HG02623 (cell line): ENCODE measurements at regions not wholly inside any gene's neighbourhood (a gene's known extent, or its start where the extent isn't known, plus 50 kb on each side); places are given as distances from the start of the nearest gene placed in this dataset.
A peak's percentile ranks its signal among the peaks of the same experiment; 100 is the strongest.

Experiments used
- ATAC-seq: cut with Tn5 transposase; IDR thresholded peaks from one replicate; pipeline ENCODE4 v1.9.1; 2021; ENCODE audit warnings: moderate library complexity; ENCODE audit not compliant: unreplicated experiment

DNA sequence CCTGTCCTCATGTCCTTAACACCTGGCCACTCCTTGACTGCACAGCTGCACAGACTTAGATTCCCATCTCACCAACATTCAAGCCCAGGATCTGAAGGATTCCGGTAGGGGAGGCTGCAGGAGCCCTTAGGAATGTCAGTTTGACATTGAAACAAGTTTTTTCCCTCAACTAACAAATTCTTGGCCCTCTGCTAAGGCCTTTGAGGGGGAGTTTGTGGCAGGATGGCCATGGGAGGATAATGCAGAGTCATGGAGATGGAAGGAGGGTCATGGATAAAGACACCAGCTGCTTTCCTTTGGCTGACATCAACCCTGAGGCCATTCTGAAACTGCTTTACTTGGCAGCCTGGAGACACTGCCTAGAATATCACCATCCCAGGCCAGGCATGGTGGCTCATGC, 63.4 kb upstream of the PPP2R5A start:
- ATAC-seq: no peak

DNA sequence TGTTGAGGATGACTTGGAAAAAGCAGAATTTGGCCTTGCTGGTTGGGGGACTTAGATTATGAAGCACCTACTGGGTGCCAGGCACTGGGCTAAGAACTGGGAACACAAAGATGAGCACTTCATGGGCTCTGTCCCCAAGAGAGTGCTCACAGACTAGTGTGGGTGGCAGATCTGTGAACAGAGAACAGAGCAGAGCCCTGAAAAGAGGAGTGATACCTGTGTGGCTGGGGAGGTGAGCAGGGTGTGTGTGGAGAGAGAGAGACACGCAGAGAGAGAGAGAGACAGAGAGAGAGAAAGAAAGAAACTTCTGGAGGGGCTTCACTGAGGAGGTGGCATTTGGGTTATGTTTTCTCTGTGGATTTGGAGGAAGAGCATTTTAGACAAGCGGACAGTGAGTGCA, 61.1 kb upstream of the PPP2R5A start:
- no peak for ATAC-seq

DNA sequence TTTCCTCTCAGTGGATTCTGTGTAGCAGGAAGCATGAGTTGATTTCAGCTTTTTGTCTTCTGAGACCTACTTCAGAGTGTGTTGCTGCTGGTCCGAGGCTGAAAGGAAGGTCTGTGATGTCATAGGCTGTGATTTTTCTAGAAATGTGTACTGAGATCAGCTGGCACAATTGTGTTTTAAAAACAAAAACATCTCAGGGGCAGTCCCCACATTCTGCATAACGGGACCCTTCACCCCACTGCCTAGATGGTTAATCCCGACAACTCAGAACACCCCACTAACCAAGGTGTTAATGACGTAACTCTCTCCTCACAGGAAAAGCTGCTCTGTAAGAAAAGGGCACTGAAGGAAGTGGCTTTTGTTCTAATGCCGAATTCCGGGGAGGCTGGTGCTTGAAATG, 59.8 kb upstream of the PPP2R5A start:
- ATAC-seq: no peak

DNA sequence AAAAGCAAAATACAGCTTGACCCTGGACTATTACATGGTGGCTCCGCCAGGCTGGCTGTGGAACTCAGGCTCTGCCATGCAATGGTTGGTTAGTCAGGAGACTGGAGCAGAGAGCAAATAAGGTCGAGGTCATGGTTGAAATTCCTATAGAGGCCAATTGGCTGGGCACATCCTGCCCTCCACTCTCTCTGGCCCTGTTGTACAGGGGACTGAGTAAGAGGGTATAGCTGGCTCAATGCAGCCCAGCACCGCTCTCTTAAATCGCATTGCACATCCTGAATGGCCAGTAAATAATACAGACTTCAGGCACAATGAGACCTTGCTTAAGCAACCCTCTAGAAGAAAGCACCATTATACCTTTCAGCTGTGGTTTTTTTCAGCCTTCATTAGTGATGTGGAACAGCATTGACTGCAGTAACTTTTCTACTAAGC, 59.3 kb upstream of the PPP2R5A start:
- peak; percentile 40 for ATAC-seq

DNA sequence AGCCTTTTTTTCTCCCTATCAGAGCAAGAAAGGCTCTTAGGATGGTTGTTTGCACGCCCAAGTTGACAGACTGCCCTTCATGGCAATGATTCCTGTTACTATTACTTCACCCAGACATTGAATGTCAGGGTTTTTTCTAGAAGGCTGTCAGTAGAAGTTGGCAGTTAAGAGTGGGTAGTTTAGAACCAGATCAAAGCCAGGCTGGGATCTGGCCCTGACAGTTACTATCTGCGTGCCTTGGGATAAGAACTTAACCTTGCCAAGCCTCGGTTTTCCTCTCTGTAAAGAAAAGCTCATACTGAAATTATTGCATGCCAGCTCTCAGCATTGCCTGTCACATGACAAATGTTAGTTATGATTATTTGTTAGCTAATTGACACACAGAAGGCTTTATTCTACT, 58.7 kb upstream of the PPP2R5A start:
- ATAC-seq: no peak

DNA sequence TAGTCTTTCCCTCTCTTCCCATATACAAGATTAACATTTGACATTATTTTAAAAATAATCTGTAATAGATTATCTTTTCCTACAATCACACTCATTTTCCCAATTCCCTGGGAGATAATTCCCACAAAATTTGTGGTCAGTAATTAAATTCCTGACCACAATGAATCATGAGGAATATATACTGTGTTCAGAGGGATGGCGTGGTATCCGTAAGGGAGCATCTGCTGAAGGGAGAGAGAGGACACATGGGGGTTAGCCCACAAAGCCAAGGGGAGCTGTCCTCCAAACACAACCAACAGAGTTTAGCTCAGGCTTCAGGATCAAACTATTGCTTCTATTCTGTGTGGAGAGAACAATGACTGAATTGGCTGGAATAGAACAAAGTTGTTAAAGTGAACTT, 57.1 kb upstream of the PPP2R5A start:
- no peak for ATAC-seq

DNA sequence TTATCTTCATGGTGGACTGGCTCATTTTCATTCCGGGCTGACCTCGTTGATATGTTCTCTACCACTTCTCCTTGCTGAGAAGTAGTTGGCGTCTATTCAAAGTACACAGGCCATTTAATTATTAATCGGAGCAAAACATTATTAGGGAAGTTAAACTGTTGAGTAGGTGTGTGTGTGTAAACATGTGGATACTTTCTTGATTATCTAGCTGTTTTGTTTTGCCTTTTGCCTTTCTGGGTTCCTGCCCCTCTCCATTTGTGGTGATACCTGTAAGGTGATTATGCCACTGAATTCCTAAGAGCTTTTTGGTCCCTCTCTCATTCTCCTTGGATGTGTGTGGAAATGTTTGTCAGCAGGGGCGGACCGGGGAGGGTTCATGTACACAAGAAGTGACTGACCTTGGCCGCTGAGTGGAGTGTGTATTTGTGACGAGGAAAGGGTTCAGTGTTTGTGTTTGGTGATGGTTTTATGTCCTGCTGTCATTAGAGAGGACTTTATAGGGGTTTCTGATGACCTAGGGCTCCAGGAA, 56.6 kb upstream of the PPP2R5A start:
- ATAC-seq: no peak

DNA sequence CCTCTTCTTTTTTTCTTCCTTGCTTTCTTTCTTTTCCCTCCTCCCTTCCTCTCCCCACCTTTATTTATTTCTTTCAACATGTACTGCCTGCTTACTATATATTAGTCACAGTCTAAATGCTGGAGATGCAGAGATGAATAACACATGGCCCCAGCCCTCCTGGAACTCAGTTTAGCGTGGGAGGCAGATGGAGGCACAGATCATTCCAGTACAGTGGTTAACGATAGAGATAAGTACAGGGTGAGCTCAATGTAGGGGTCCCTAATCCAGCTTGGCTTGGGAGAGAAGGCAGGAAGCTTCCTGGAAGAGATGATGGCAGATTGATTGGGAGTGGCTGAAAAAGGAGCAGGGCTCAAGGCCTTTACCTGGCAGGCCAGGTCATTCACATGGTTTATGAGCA, 55.6 kb upstream of the PPP2R5A start:
- no peak for ATAC-seq

DNA sequence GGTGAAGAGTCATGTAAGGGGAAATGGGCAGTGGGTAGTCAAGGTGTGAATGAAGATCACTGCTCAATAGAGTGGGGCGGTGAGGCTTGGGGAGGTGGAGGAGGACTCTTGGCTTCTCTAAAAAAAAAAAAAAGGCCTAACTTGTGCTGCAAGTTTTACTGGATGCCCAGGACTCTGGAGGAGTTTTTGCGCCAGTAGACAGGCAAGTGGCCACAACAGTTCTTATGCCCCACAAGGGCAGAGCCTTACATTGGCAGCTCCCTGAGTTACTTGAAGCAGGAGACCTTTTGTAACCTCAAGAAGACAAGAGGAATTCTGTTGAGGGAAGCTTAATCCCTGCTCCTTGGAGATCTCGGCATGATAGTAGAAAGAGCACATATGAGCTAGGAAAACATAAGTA, 54.9 kb upstream of the PPP2R5A start:
- no peak for ATAC-seq

DNA sequence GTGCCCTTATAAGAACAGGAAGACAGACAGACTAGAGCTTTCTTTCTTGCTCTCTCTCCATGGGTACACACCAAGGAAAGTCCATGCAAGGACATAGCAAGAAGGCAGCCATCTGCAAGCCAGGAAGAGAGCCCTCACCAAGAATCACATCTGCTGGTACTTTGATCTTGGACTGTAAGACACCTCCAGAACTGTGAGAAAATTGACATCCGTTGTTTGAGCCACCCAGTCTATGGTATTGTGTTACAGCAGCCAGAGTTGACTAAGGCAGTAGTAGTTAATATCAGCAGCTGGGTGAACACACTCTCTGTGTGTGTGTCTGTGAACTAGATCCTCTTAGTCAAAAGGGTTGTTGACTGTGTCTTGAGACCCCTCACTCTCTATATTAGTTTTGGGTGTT, 53.8 kb upstream of the PPP2R5A start:
- no peak for ATAC-seq

DNA sequence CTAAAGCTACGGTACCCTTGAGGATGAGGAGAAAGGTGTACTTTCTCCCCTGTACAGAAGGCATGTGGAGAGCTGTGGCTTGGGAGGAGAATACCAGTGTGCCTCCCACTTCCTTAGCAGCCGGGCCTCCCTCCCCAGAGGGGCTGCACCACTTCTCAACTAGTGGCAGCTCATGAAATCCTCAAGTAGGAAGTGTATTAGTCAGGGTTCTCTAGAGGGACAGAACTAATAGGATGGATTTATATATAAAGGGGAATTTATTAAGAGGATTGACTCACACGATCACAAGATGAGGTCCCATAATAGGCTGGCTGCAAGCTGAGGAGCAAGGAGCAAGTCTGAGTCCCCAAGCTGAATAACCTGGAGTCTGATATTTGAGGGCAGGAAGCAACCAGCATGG, 53.1 kb upstream of the PPP2R5A start:
- ATAC-seq: no peak

DNA sequence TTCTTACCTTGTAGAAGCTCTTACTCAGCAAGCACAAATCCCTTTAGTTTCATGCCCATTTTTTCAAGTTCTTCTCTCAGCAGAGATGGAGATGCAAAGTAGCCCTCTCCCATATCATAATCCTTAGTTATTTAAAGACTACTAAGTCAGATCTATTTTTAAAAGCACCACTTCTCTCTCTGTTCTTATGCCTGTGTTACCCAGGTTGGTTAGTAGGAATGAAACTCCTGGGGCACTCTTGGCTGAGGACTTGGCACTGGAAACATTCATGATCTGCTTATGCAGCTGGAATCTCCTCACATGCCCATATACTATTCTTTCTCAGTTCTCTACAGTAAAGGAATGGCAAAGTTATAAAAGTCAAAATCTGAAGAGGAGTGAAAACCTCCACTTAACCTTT, 51.9 kb upstream of the PPP2R5A start:
- ATAC-seq: no peak

DNA sequence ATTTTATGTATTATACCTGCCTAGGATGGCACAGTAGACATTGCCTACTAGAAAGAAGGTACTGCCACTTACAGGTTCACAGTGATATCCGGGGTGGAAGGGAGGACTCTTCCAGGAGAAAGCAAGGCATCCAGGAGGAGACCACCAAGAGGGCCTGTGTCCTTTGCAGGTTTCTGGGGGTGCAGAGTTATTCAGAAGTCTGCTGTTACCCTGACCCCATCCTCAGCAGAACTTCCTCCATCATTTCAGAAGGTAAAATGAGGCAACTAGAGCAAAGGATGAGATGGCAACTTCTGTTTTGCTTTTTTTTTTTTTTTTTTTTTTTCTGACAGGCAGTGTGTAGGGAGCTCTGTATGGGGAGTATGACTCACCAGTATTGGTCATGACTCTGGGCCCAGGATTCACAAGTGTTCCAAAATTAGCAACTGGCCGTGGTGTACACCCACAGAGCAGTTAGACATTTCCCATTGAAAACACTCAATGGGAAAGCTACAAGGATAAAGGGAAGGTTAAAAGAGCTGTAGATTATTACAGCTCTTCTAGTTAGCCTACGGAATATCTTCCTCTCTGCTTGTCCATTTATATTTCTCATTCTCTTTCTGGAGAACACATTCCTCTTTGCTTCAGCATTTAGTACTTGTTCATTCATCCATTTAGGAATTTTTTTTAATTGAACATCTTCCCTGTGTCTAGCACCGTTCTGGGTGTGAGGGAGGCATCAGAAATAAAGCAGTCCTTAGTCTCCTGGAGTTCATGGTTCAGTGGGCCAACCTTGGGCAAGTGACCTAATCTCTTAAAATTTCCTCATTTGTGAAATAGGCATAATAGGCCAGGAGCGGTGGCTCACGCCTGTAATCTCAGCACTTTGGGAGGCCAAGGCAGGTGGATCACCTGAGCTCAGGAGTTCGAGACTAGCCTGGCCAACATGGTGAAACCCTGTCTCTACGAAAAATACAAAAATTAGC, 50.5 kb upstream of the PPP2R5A start:
- peak; percentile 53 for ATAC-seq
